IMR-90 (cell line): ENCODE measurements at regions not wholly inside any gene's neighbourhood (a gene's known extent, or its start where the extent isn't known, plus 50 kb on each side); places are given as distances from the start of the nearest gene placed in this dataset.
A peak's percentile ranks its signal among the peaks of the same experiment; 100 is the strongest.

ENCODE experiments used
- ATAC-seq: fragments of 200-7000 bp; cut with Tn5 transposase; 2 replicates; pipeline ENCODE4 v1.9.1; 2020; ENCODE audit warnings: low read depth, mild to moderate bottlenecking, moderate library complexity
- BruUV-seq: library from RNA; stranded (reverse); fragments of 400-500 nt; replicated peaks from 2 replicates; lab custom pipeline; 2021; lab: Mats Ljungman, UMichigan
- CTCF ChIA-PET: fragments of 300-600 bp; formaldehyde crosslinking; extraction: SDS; loops from one replicate; lab custom pipeline; 2021; ENCODE audit warnings: antibody characterized with exemption; lab: Yijun Ruan, JAX
- POLR2A ChIA-PET: fragments of 300-600 bp; sonication (Branson Sonifier 250); formaldehyde crosslinking; loops from one replicate; lab custom pipeline; 2022; ENCODE audit warnings: antibody characterized with exemption; ENCODE audit not compliant: unreplicated experiment; lab: Charles Lee
- DNase-seq: peaks from one replicate; pipeline ENCODE4 v3.0.0; 2013
- H2AFZ ChIP-seq: replicated peaks from 2 replicates; pipeline ENCODE3; 2013; ENCODE audit warnings: low read length, mild to moderate bottlenecking; ENCODE audit not compliant: poor library complexity
- H2AK5ac ChIP-seq: 2 replicates; pipeline ENCODE4 v1.6.1; 2013; ENCODE audit warnings: low read depth, low read length, inconsistent platforms
- H2AK9ac ChIP-seq: replicated peaks from 2 replicates; pipeline ENCODE3; 2013; ENCODE audit warnings: mild to moderate bottlenecking, low read depth, low read length, moderate library complexity; ENCODE audit not compliant: poor library complexity
- H2BK120ac ChIP-seq: 2 replicates; pipeline ENCODE4 v1.6.1; 2013; ENCODE audit warnings: low read depth, low read length, inconsistent platforms
- H2BK15ac ChIP-seq: 3 replicates; pipeline ENCODE4 v1.6.1; 2013; ENCODE audit warnings: low read depth, low read length, inconsistent platforms
- H2BK20ac ChIP-seq: 2 replicates; pipeline ENCODE4 v1.6.1; 2013; ENCODE audit warnings: low read depth, mild to moderate bottlenecking, inconsistent platforms, low read length, moderate library complexity
- H2BK5ac ChIP-seq: 2 replicates; pipeline ENCODE4 v1.6.1; 2013; ENCODE audit warnings: mild to moderate bottlenecking, low read depth, low read length, inconsistent platforms; ENCODE audit not compliant: poor library complexity, severe bottlenecking
- H3K14ac ChIP-seq: replicated peaks from 2 replicates; pipeline ENCODE4 v1.6.1; 2013; ENCODE audit warnings: low read depth, low read length, inconsistent platforms
- H3K18ac ChIP-seq: 2 replicates; pipeline ENCODE4 v1.6.1; 2013; ENCODE audit warnings: low read depth, low read length, control low read depth
- H3K23ac ChIP-seq: 2 replicates; pipeline ENCODE4 v1.6.1; 2013; ENCODE audit warnings: low read depth, low read length, inconsistent platforms
- H3K27ac ChIP-seq: 2 replicates; pipeline ENCODE4 v1.5.1; 2013; ENCODE audit warnings: mild to moderate bottlenecking, control low read depth, low read length; ENCODE audit not compliant: insufficient read depth
- H3K27me3 ChIP-seq: 2 replicates; pipeline ENCODE4 v1.6.1; 2013; ENCODE audit warnings: low read length; ENCODE audit not compliant: control insufficient read depth, insufficient read depth
- H3K36me3 ChIP-seq: 2 replicates; pipeline ENCODE4 v1.6.1; 2013; ENCODE audit warnings: low read length, mixed read lengths; ENCODE audit not compliant: control insufficient read depth, insufficient read depth
- H3K4ac ChIP-seq: 2 replicates; pipeline ENCODE4 v1.6.1; 2013; ENCODE audit warnings: low read depth, low read length, inconsistent platforms
- H3K4me1 ChIP-seq: 2 replicates; pipeline ENCODE4 v1.6.1; 2013; ENCODE audit warnings: low read length, mixed read lengths; ENCODE audit not compliant: control insufficient read depth, insufficient read depth
- H3K4me2 ChIP-seq: 2 replicates; pipeline ENCODE4 v1.6.1; 2013; ENCODE audit warnings: low read depth, mild to moderate bottlenecking, control low read depth, low read length, moderate library complexity
- H3K4me3 ChIP-seq: 2 replicates; pipeline ENCODE4 v1.5.1; 2013; ENCODE audit warnings: low read depth, mild to moderate bottlenecking, control low read depth, low read length, moderate library complexity; ENCODE audit not compliant: insufficient read depth
- H3K56ac ChIP-seq: 2 replicates; pipeline ENCODE4 v1.6.1; 2013; ENCODE audit warnings: low read length, inconsistent platforms; ENCODE audit not compliant: insufficient read depth; ENCODE audit errors: extremely low read depth
- H3K79me1 ChIP-seq, 2 experiments: 2 replicates each; pipeline ENCODE4 v1.6.1; 2013; ENCODE audit warnings: low read length in 2 of 2, inconsistent platforms in 1 of 2, low read depth in 1 of 2
- H3K9ac ChIP-seq: 2 replicates; pipeline ENCODE4 v1.6.1; 2013; ENCODE audit warnings: low read depth, low read length, control low read depth
- H3K9me1 ChIP-seq: 2 replicates; pipeline ENCODE4 v1.6.1; 2013; ENCODE audit warnings: low read length, inconsistent platforms; ENCODE audit not compliant: insufficient read depth
- H3K9me3 ChIP-seq: 2 replicates; pipeline ENCODE4 v1.6.1; 2013; ENCODE audit warnings: low read length; ENCODE audit not compliant: control insufficient read depth, insufficient read depth
- H4K20me1 ChIP-seq: 2 replicates; pipeline ENCODE4 v1.6.1; 2013; ENCODE audit warnings: low read length, inconsistent platforms; ENCODE audit not compliant: insufficient read depth
- H4K5ac ChIP-seq: 2 replicates; pipeline ENCODE4 v1.6.1; 2013; ENCODE audit warnings: mild to moderate bottlenecking, low read depth, low read length, control low read depth
- H4K8ac ChIP-seq, 2 experiments: 2 replicates each; pipeline ENCODE4 v1.6.1; 2013; ENCODE audit warnings: low read depth in 2 of 2, low read length in 2 of 2, control low read depth in 1 of 2, inconsistent platforms in 1 of 2
- H4K91ac ChIP-seq: 2 replicates; pipeline ENCODE4 v1.6.1; 2013; ENCODE audit warnings: low read depth, low read length, inconsistent platforms; ENCODE audit not compliant: insufficient read depth
- BHLHE40 ChIP-seq: fragments of 150-350 bp; IDR thresholded peaks from 2 replicates; pipeline ENCODE4 v1.6.1; 2016; ENCODE audit warnings: mild to moderate bottlenecking, low read depth, low read length
- CEBPB ChIP-seq: IDR thresholded peaks from 2 replicates; pipeline ENCODE4 v1.6.1; 2012; ENCODE audit warnings: low read depth, low read length, improper control_type of control experiment
- CHD1 ChIP-seq: IDR thresholded peaks from 2 replicates; pipeline ENCODE4 v1.6.1; 2012; ENCODE audit warnings: low read depth, low read length, improper control_type of control experiment
- CTCF ChIP-seq: conservative IDR thresholded peaks from 2 replicates; pipeline ENCODE4 v1.5.1; 2012; ENCODE audit warnings: mild to moderate bottlenecking, low read depth, low read length, improper control_type of control experiment
- FOS ChIP-seq: fragments of 150-350 bp; IDR thresholded peaks from 2 replicates; pipeline ENCODE4 v1.6.1; 2016; ENCODE audit warnings: low read depth, low read length
- MAFK ChIP-seq: IDR thresholded peaks from 2 replicates; pipeline ENCODE4 v1.6.1; 2012; ENCODE audit warnings: low read depth, low read length, improper control_type of control experiment
- MAZ ChIP-seq: IDR thresholded peaks from 2 replicates; pipeline ENCODE4 v1.6.1; 2012; ENCODE audit warnings: low read depth, mild to moderate bottlenecking, low read length, improper control_type of control experiment, moderate library complexity, borderline replicate concordance
- MXI1 ChIP-seq: IDR thresholded peaks from 2 replicates; pipeline ENCODE4 v1.6.1; 2012; ENCODE audit warnings: low read depth, mild to moderate bottlenecking, low read length, moderate library complexity, borderline replicate concordance
- NFE2L2 ChIP-seq: fragments of 150-350 bp; IDR thresholded peaks from 2 replicates; pipeline ENCODE4 v1.6.1; 2016; ENCODE audit warnings: low read depth, mild to moderate bottlenecking, low read length
- POLR2A ChIP-seq: IDR thresholded peaks from 2 replicates; pipeline ENCODE4 v1.6.1; 2012; ENCODE audit warnings: mild to moderate bottlenecking, low read depth, low read length
- RAD21 ChIP-seq: IDR thresholded peaks from 2 replicates; pipeline ENCODE4 v1.6.1; 2012; ENCODE audit warnings: low read length, improper control_type of control experiment
- RCOR1 ChIP-seq: IDR thresholded peaks from 2 replicates; pipeline ENCODE4 v1.6.1; 2012; ENCODE audit warnings: mild to moderate bottlenecking, low read length, improper control_type of control experiment; ENCODE audit not compliant: insufficient replicate concordance
- RFX5 ChIP-seq: IDR thresholded peaks from 2 replicates; pipeline ENCODE4 v1.8.0; 2012; ENCODE audit warnings: low read depth, mild to moderate bottlenecking, low read length, moderate library complexity
- SMC3 ChIP-seq: fragments of 150-350 bp; IDR thresholded peaks from 2 replicates; pipeline ENCODE4 v1.6.1; 2016; ENCODE audit warnings: low read depth, mild to moderate bottlenecking, antibody characterized with exemption, low read length, moderate library complexity
- WGBS, 2 experiments: methylation state at CpG; one replicate each; pipeline versions ENCODE4 v1.1.5 to v1.1.7; 2013; ENCODE audit warnings: missing lambda C conversion rate in 2 of 2; ENCODE audit not compliant: insufficient read length in 1 of 2; ENCODE audit errors: extremely low coverage in 2 of 2; 5-methylcytosine and 5-hydroxymethylcytosine counted together
- dilution Hi-C: fragments of 300-500 bp; cut with HindIII; formaldehyde crosslinking; loops from one replicate; pipeline ENCODE4 v1.14.3; 2018; ENCODE audit warnings: low sequenced_read_pairs; ENCODE audit not compliant: unreplicated experiment
- in situ Hi-C: fragments of 300-500 bp; cut with MboI; formaldehyde crosslinking; loops from 3 replicates; pipeline ENCODE4 v1.14.3; 2019; ENCODE audit warnings: low sequenced_read_pairs, inconsistent platforms, mixed read lengths
- intact Hi-C: fragments of 100-400 bp; cut with micrococcal nuclease; formaldehyde crosslinking; loops from 2 replicates; pipeline ENCODE4 v1.10.0; 2022
- TF ChIP-seq, protein P1 (sequence below): fragments of 150-350 bp; IDR thresholded peaks from 2 replicates; pipeline ENCODE4 v1.6.1; 2017; ENCODE audit warnings: mild to moderate bottlenecking, antibody characterized with exemption, low read length, low read depth
- TF ChIP-seq, protein P2 (sequence below): fragments of 150-350 bp; IDR thresholded peaks from 2 replicates; pipeline ENCODE4 v1.6.1; 2016; ENCODE audit warnings: low read depth, mild to moderate bottlenecking, low read length, moderate library complexity, borderline replicate concordance

DNA sequence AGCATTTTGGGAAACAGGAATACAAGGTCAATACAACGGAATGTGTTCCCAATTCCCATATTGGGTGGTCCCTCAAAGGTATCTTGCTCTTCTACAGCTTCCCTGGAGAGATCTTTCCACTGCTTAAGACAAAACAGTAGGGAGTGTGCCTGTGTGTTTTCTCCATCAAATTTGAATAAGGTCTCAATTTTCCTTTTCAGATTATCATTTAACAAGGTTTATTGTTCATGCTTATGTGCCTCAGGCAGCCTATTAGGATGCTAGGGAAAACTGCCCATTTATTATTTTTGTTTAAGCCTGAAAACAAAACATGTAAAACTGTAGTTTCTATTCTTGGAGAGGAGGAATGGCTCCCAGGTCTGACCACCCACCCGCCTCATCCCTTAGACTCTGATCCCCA, 622.7 kb downstream of the LMO4 start:
- ATAC-seq (no peak), DNase-seq (no peak)
- TF ChIP-seq NFE2L2 (no peak), CHD1 (no peak), POLR2A (no peak), RAD21 (no peak), CTCF (no peak), MAZ (no peak), FOS (no peak), MAFK (no peak), BHLHE40 (no peak), CEBPB (no peak), RFX5 (no peak), SMC3 (no peak), MXI1 (no peak), RCOR1 (no peak)
- TF ChIP-seq, protein P1, sequence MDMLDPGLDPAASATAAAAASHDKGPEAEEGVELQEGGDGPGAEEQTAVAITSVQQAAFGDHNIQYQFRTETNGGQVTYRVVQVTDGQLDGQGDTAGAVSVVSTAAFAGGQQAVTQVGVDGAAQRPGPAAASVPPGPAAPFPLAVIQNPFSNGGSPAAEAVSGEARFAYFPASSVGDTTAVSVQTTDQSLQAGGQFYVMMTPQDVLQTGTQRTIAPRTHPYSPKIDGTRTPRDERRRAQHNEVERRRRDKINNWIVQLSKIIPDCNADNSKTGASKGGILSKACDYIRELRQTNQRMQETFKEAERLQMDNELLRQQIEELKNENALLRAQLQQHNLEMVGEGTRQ: no peak
- TF ChIP-seq, protein P2, sequence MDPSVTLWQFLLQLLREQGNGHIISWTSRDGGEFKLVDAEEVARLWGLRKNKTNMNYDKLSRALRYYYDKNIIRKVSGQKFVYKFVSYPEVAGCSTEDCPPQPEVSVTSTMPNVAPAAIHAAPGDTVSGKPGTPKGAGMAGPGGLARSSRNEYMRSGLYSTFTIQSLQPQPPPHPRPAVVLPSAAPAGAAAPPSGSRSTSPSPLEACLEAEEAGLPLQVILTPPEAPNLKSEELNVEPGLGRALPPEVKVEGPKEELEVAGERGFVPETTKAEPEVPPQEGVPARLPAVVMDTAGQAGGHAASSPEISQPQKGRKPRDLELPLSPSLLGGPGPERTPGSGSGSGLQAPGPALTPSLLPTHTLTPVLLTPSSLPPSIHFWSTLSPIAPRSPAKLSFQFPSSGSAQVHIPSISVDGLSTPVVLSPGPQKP: no peak
- H3K14ac ChIP-seq: no peak overlapping the region
- no peak overlapping the region for H2BK15ac ChIP-seq
- H3K27ac ChIP-seq: no peak overlapping the region
- peak overlapping the region; percentile 0; the same call in 1 of the 2 replicates for H2BK120ac ChIP-seq
- H3K9ac ChIP-seq: no peak overlapping the region
- H3K18ac ChIP-seq: no peak overlapping the region
- H4K8ac ChIP-seq: no peak overlapping the region
- H2AFZ ChIP-seq: peak overlapping the region; percentile 72
- in situ Hi-C loops (loop anchor here (5.0 kb wide), 1 partner anchor 619 kb away; no protein-coding TSS in a partner anchor), intact Hi-C loops (loop anchor here (5.0 to 10.0 kb wide), 5 partner anchors 111 to 799 kb away; no protein-coding TSS in a partner anchor), dilution Hi-C loops (no loop called here)
- no peaks in the 10 kb centered on the region for H3K36me3 ChIP-seq
- H2BK5ac ChIP-seq: no peak overlapping the region
- ChIA-PET CTCF (no interaction called here), POLR2A (no interaction called here)
- no peak overlapping the region for H4K91ac ChIP-seq
- peaks cover 2% of the 10 kb centered on the region; the same call in 1 of the 2 replicates for H3K4me1 ChIP-seq
- H3K9me3 ChIP-seq: no peaks in the 10 kb centered on the region
- no peak overlapping the region for H3K4me3 ChIP-seq
- no peaks in the 10 kb centered on the region; the same call in 1 of the 2 replicates for H3K9me1 ChIP-seq
- no peak overlapping the region for H3K4me2 ChIP-seq
- H3K27me3 ChIP-seq: no peaks in the 10 kb centered on the region
- no peak overlapping the region for H2BK20ac ChIP-seq
- no peaks in the 10 kb centered on the region for H3K79me1 ChIP-seq
- H3K23ac ChIP-seq: no peak overlapping the region
- H4K5ac ChIP-seq: no peak overlapping the region
- no peaks in the 10 kb centered on the region for H4K20me1 ChIP-seq
- no peak overlapping the region for H2AK5ac ChIP-seq
- no peak overlapping the region for H3K4ac ChIP-seq
- no peak overlapping the region for H2AK9ac ChIP-seq
- BruUV-seq: no TSS peak
- H3K56ac ChIP-seq: no peak overlapping the region
- WGBS, 2 experiments: no CpG with 5 or more reads among the region's 2 CpGs
